ENCODE measurements at regions not wholly inside any gene's neighbourhood (a gene's known extent, or its start where the extent isn't known, plus 50 kb on each side); places are given as distances from the start of the nearest gene placed in this dataset.

GRCh38 chr9:21553441-21553840, 71.3 kb upstream of the IFNE start:
- Histone ChIP-seq H3K27me3 (ENCODE audit: low read length) (no peaks in the 10 kb centered on the region), H2AFZ (ENCODE audit: low read length) (no peak overlapping the region), H3K4me2 (ENCODE audit: low read length) (peak overlapping the region; percentile 92), H3K9me2 (replicated peaks; ENCODE audit: low read length) (no peaks in the 10 kb centered on the region), H3K4me3 (ENCODE audit: low read length) (peak overlapping the region; percentile 96), H3K9me3 (ENCODE audit: low read length) (no peaks in the 10 kb centered on the region), H3K4me1 (ENCODE audit: insufficient read depth, low read length) (peaks cover 52% of the 10 kb centered on the region), H3K27ac (ENCODE audit: low read length) (peak overlapping the region; percentile 97), H3K79me2 (ENCODE audit: low read length) (peaks cover 100% of the 10 kb centered on the region), H3F3A (ENCODE audit: low read length, unreplicated experiment) (peaks cover 6% of the 10 kb centered on the region), H3K36me3 (ENCODE audit: low read depth, low read length) (peaks cover 69% of the 10 kb centered on the region), H3K9ac (ENCODE audit: low read length) (peak overlapping the region; percentile 100), H4K20me1 (ENCODE audit: low read length) (peaks cover 33% of the 10 kb centered on the region)
- intact Hi-C loops (cut with micrococcal nuclease): loop anchor here (10.0 kb wide), 1 partner anchor 89 kb away; no protein-coding TSS in a partner anchor
- no TSS peak for BruUV-seq (replicated peaks)
- CTCF ChIA-PET: no interaction called here
- DNase-seq (no peak), ATAC-seq (no peak)
- POLR2A ChIA-PET (ENCODE audit: unreplicated experiment): interaction anchor here (0.6 to 0.7 kb wide), 2 partner anchors 130 to 132 kb away, joined by 3 to 11 read pairs; no protein-coding TSS in a partner anchor
- TF ChIP-seq EZH2phosphoT487 (IDR thresholded peaks at IDR 0.05; ENCODE audit: borderline replicate concordance, low read length) (no peak), CTCF (conservative IDR thresholded peaks at IDR 0.05; ENCODE audit: low read depth, low read length) (no peak), EZH2 (IDR thresholded peaks at IDR 0.05; ENCODE audit: low read length, unreplicated experiment) (no peak)

DNA sequence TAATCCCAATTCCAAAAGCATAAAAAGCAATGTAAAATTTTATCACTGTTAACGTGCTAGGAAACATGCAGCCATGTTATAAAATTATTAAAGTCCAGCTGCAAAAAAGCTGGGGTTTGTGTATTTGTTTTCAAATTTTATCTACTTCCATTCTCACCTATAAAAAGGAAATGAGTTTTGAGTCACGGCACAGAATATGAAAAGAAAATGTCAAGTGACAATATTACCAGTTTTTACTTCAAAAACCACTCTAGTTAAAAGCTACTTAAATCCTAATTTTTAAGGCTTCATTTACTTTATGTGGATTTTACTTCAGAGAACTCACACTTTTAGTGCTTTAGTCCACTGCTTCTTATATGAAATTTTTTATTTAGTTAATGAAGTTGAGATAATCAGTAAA, 72.7 kb upstream of the IFNE start:
- ChIA-PET POLR2A (ENCODE audit: unreplicated experiment) (interaction anchor here (0.5 kb wide), 1 partner anchor 34 kb away, joined by 3 read pairs; no protein-coding TSS in a partner anchor), CTCF (no interaction called here)
- intact Hi-C loops (cut with micrococcal nuclease): loop anchor here (10.0 kb wide), 1 partner anchor 90 kb away; no protein-coding TSS in a partner anchor
- H3K27ac ChIP-seq (ENCODE audit: low read length): peak overlapping the region; percentile 99
- DNase-seq (no peak), ATAC-seq (no peak)
- H3K79me2 ChIP-seq (ENCODE audit: low read length): peaks cover 98% of the 10 kb centered on the region
- H3K4me3 ChIP-seq (ENCODE audit: low read length): peak overlapping the region; percentile 96
- H3K9me3 ChIP-seq (ENCODE audit: low read length): no peaks in the 10 kb centered on the region
- BruUV-seq (replicated peaks): no TSS peak
- TF ChIP-seq EZH2 (IDR thresholded peaks at IDR 0.05; ENCODE audit: low read length, unreplicated experiment) (no peak), EZH2phosphoT487 (IDR thresholded peaks at IDR 0.05; ENCODE audit: borderline replicate concordance, low read length) (no peak), CTCF (conservative IDR thresholded peaks at IDR 0.05; ENCODE audit: low read depth, low read length) (no peak)
- H4K20me1 ChIP-seq (ENCODE audit: low read length): peaks cover 28% of the 10 kb centered on the region; the same call in 1 of the 2 replicates
- no peak overlapping the region for H2AFZ ChIP-seq (ENCODE audit: low read length)
- no peaks in the 10 kb centered on the region for H3K9me2 ChIP-seq (replicated peaks; ENCODE audit: low read length)
- H3F3A ChIP-seq (ENCODE audit: low read length, unreplicated experiment): peaks cover 6% of the 10 kb centered on the region
- H3K4me1 ChIP-seq (ENCODE audit: insufficient read depth, low read length): peaks cover 38% of the 10 kb centered on the region
- peak overlapping the region; percentile 100 for H3K9ac ChIP-seq (ENCODE audit: low read length)
- no peaks in the 10 kb centered on the region for H3K27me3 ChIP-seq (ENCODE audit: low read length)
- H3K4me2 ChIP-seq (ENCODE audit: low read length): peak overlapping the region; percentile 92
- H3K36me3 ChIP-seq (ENCODE audit: low read depth, low read length): peaks cover 68% of the 10 kb centered on the region

DNA sequence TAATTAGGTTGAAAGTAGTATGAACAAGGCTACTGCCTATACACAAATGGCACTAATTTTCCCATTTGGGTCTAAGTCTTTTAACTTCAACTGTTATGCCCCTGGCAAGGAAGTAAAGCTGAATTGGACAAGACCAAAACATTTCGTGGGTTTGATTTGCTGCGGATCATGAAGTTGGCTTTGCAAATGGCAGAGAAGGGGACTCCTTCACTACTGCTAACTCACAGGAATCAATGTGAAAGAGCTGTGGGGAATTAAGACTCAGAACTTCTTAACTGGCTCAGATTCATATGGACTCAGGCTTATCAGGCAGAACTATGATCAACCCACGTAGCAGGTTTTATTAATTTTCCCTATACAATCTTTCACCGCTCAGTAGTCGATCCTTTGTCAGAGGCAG, 73.8 kb upstream of the IFNE start:
- intact Hi-C loops (cut with micrococcal nuclease): loop anchor here (10.0 kb wide), 1 partner anchor 91 kb away; no protein-coding TSS in a partner anchor
- Histone ChIP-seq H3K4me2 (ENCODE audit: low read length) (peak overlapping the region; percentile 92), H2AFZ (ENCODE audit: low read length) (no peak overlapping the region), H4K20me1 (ENCODE audit: low read length) (peaks cover 28% of the 10 kb centered on the region; the same call in 1 of the 2 replicates), H3K9me3 (ENCODE audit: low read length) (no peaks in the 10 kb centered on the region), H3K4me3 (ENCODE audit: low read length) (peak overlapping the region; percentile 96), H3K9me2 (replicated peaks; ENCODE audit: low read length) (no peaks in the 10 kb centered on the region), H3K36me3 (ENCODE audit: low read depth, low read length) (peaks cover 59% of the 10 kb centered on the region), H3K27ac (ENCODE audit: low read length) (peak overlapping the region; percentile 99), H3K27me3 (ENCODE audit: low read length) (no peaks in the 10 kb centered on the region), H3K9ac (ENCODE audit: low read length) (peak overlapping the region; percentile 100), H3K4me1 (ENCODE audit: insufficient read depth, low read length) (peaks cover 32% of the 10 kb centered on the region), H3K79me2 (ENCODE audit: low read length) (peaks cover 98% of the 10 kb centered on the region), H3F3A (ENCODE audit: low read length, unreplicated experiment) (peaks cover 6% of the 10 kb centered on the region)
- BruUV-seq (replicated peaks): no TSS peak
- TF ChIP-seq CTCF (conservative IDR thresholded peaks at IDR 0.05; ENCODE audit: low read depth, low read length) (no peak), EZH2phosphoT487 (IDR thresholded peaks at IDR 0.05; ENCODE audit: borderline replicate concordance, low read length) (no peak), EZH2 (IDR thresholded peaks at IDR 0.05; ENCODE audit: low read length, unreplicated experiment) (no peak)
- ChIA-PET CTCF (no interaction called here), POLR2A (ENCODE audit: unreplicated experiment) (no interaction called here)
- ATAC-seq: no peak
- DNase-seq: no peak

Data from PC-3 (cell line).